H1 (cell line): ENCODE measurements at regions not wholly inside any gene's neighbourhood (a gene's known extent, or its start where the extent isn't known, plus 50 kb on each side); places are given as distances from the start of the nearest gene placed in this dataset.
"Not testable (repeated sequence)": the region's sequence is repeated elsewhere in the genome, so short reads cannot be mapped to it uniquely, and the experiment has no call there.

ENCODE experiments used
- CTCF ChIA-PET: fragments of 300-600 bp; sonication (Branson Sonifier 250); formaldehyde crosslinking; loops from one replicate; lab custom pipeline; 2021; ENCODE audit not compliant: partially characterized antibody; lab: Charles Lee
- POLR2A ChIA-PET: fragments of 300-600 bp; sonication (Branson Sonifier 250); formaldehyde crosslinking; loops from one replicate; lab custom pipeline; 2021; ENCODE audit warnings: inconsistent platforms; ENCODE audit not compliant: partially characterized antibody; lab: Charles Lee
- DNase-seq, 2 experiments: peaks; one replicate each; pipeline versions ENCODE4 v3.0.0 to v3.0.0-alpha.2; 2010 to 2022; ENCODE audit warnings: low spot score in 2 of 2, low read depth in 1 of 2, mixed read lengths in 1 of 2
- FAIRE-seq: peaks from 2 replicates; lab custom pipeline; 2011; peaks lifted over from hg19 to GRCh38; lab: Jason Lieb, UNC
- H2AFZ ChIP-seq: 2 replicates; pipeline ENCODE4 v1.8.1; 2012; ENCODE audit warnings: low read length, inconsistent platforms
- H2AK5ac ChIP-seq: 2 replicates; pipeline ENCODE4 v1.6.1; 2013; ENCODE audit warnings: low read depth, low read length
- H2BK120ac ChIP-seq: replicated peaks from 2 replicates; pipeline ENCODE3; 2013; ENCODE audit warnings: low read depth, low read length, inconsistent platforms
- H2BK12ac ChIP-seq: 2 replicates; pipeline ENCODE4 v1.6.1; 2013; ENCODE audit warnings: low read depth, low read length
- H2BK15ac ChIP-seq: 2 replicates; pipeline ENCODE4 v1.6.1; 2013; ENCODE audit warnings: low read length
- H2BK20ac ChIP-seq: 2 replicates; pipeline ENCODE4 v1.6.1; 2013; ENCODE audit warnings: low read length
- H2BK5ac ChIP-seq: 2 replicates; pipeline ENCODE4 v1.6.1; 2013; ENCODE audit warnings: low read depth, low read length
- H3K14ac ChIP-seq: 2 replicates; pipeline ENCODE4 v1.6.1; 2013; ENCODE audit warnings: inconsistent platforms; ENCODE audit not compliant: insufficient read length
- H3K18ac ChIP-seq: 2 replicates; pipeline ENCODE4 v1.6.1; 2013; ENCODE audit warnings: low read length; ENCODE audit errors: extremely low read depth
- H3K23ac ChIP-seq: 2 replicates; pipeline ENCODE4 v1.6.1; 2013; ENCODE audit warnings: inconsistent platforms; ENCODE audit not compliant: insufficient read length
- H3K23me2 ChIP-seq: 2 replicates; pipeline ENCODE4 v1.6.1; 2013; ENCODE audit warnings: low read depth, low read length
- H3K27ac ChIP-seq: 2 replicates; pipeline ENCODE4 v1.6.1; 2011; ENCODE audit warnings: low read depth, low read length, inconsistent platforms
- H3K27me3 ChIP-seq, 4 experiments: replicated peaks in 1 of 4; 1 replicate in 1 of 4; 2 replicates in 3 of 4; pipeline versions ENCODE4 v1.6.1 to v1.8.1; 2011 to 2013; ENCODE audit warnings: low read length in 3 of 4, mild to moderate bottlenecking in 3 of 4, inconsistent platforms in 2 of 4, mixed read lengths in 2 of 4, moderate library complexity in 1 of 4; ENCODE audit not compliant: control insufficient read depth in 3 of 4, insufficient read depth in 3 of 4; ENCODE audit errors: extremely low read depth in 1 of 4
- H3K36me3 ChIP-seq, 4 experiments: 2 replicates each; pipeline versions ENCODE4 v1.6.1 to v1.8.1; 2011 to 2013; ENCODE audit warnings: mild to moderate bottlenecking in 4 of 4, low read length in 3 of 4, moderate library complexity in 2 of 4, control low read depth in 1 of 4, inconsistent platforms in 1 of 4; ENCODE audit not compliant: insufficient read depth in 4 of 4, control insufficient read depth in 2 of 4
- H3K4ac ChIP-seq: replicated peaks from 2 replicates; pipeline ENCODE3; 2013; ENCODE audit warnings: low read length, low read depth, mixed read lengths, inconsistent platforms; ENCODE audit not compliant: insufficient read length
- H3K4me1 ChIP-seq, 4 experiments: replicated peaks in 1 of 4; 1 replicate in 1 of 4; 2 replicates in 3 of 4; pipeline versions ENCODE4 v1.6.1 to v1.8.1; 2011 to 2013; ENCODE audit warnings: low read length in 3 of 4, inconsistent platforms in 2 of 4, mixed read lengths in 1 of 4; ENCODE audit not compliant: insufficient read depth in 4 of 4, control insufficient read depth in 3 of 4
- H3K4me2 ChIP-seq, 2 experiments: 2 replicates each; pipeline versions ENCODE4 v1.6.1 to v1.8.1; 2011 to 2013; ENCODE audit warnings: low read depth in 2 of 2, low read length in 2 of 2, control low read depth in 1 of 2, inconsistent platforms in 1 of 2, mild to moderate bottlenecking in 1 of 2; ENCODE audit not compliant: insufficient read depth in 1 of 2
- H3K4me3 ChIP-seq, 4 experiments: fragments of 200-600, 300-600 bp in 1 of 4; sonication (generic), shearing (Covaris generic), sonication (Bioruptor Twin) in 1 of 4; 2 replicates each; pipeline versions ENCODE4 v1.5.1 to v1.8.1; 2011 to 2016; ENCODE audit warnings: low read length in 4 of 4, low read depth in 3 of 4, control low read depth in 2 of 4, inconsistent platforms in 2 of 4, mild to moderate bottlenecking in 2 of 4, mixed read lengths in 1 of 4, moderate library complexity in 1 of 4; ENCODE audit not compliant: insufficient read depth in 2 of 4; ENCODE audit errors: extremely low read depth in 1 of 4
- H3K56ac ChIP-seq: replicated peaks from 2 replicates; pipeline ENCODE3; 2013; ENCODE audit warnings: low read depth, mild to moderate bottlenecking, mixed read lengths, low read length, inconsistent platforms; ENCODE audit not compliant: insufficient read length
- H3K79me1 ChIP-seq: 2 replicates; pipeline ENCODE4 v1.6.1; 2013; ENCODE audit warnings: low read depth, low read length, control low read depth
- H3K79me2 ChIP-seq, 2 experiments: 2 replicates each; pipeline versions ENCODE4 v1.6.1 to v1.8.1; 2012 to 2013; ENCODE audit warnings: low read length in 2 of 2, mild to moderate bottlenecking in 2 of 2, inconsistent platforms in 1 of 2; ENCODE audit not compliant: insufficient read depth in 2 of 2, control insufficient read depth in 1 of 2
- H3K9ac ChIP-seq, 4 experiments: replicated peaks in 1 of 4; 1 replicate in 1 of 4; 2 replicates in 3 of 4; pipeline versions ENCODE4 v1.6.1 to v1.8.1; 2011 to 2013; ENCODE audit warnings: low read depth in 3 of 4, low read length in 3 of 4, control low read depth in 2 of 4, mild to moderate bottlenecking in 2 of 4, moderate library complexity in 2 of 4, inconsistent platforms in 1 of 4; ENCODE audit errors: extremely low read depth in 1 of 4
- H3K9me3 ChIP-seq, 2 experiments: 2 replicates each; pipeline versions ENCODE4 v1.6.1 to v1.8.1; 2012 to 2013; ENCODE audit warnings: mild to moderate bottlenecking in 2 of 2, moderate library complexity in 2 of 2, control low read depth in 1 of 2, inconsistent platforms in 1 of 2, low read depth in 1 of 2, low read length in 1 of 2, mixed read lengths in 1 of 2; ENCODE audit not compliant: insufficient read depth in 2 of 2
- H4K20me1 ChIP-seq, 2 experiments: replicated peaks in 1 of 2; 2 replicates each; pipeline versions ENCODE3 to v1.8.1; 2011 to 2013; ENCODE audit warnings: inconsistent platforms in 2 of 2, low read length in 2 of 2, mild to moderate bottlenecking in 1 of 2; ENCODE audit not compliant: insufficient read depth in 2 of 2, control insufficient read depth in 1 of 2
- H4K5ac ChIP-seq: 2 replicates; pipeline ENCODE4 v1.6.1; 2013; ENCODE audit warnings: low read length, low read depth, mixed read lengths, inconsistent platforms; ENCODE audit not compliant: insufficient read length
- H4K8ac ChIP-seq: 2 replicates; pipeline ENCODE4 v1.8.0; 2013; ENCODE audit warnings: mild to moderate bottlenecking, moderate library complexity, low read length, inconsistent platforms; ENCODE audit not compliant: insufficient read depth; ENCODE audit errors: extremely low read depth
- H4K91ac ChIP-seq: replicated peaks from 2 replicates; pipeline ENCODE3; 2013; ENCODE audit warnings: low read length, mixed read lengths, inconsistent platforms; ENCODE audit not compliant: insufficient read length
- ATF3 ChIP-seq: IDR thresholded peaks from 2 replicates; pipeline ENCODE4 v1.6.1; 2011; ENCODE audit warnings: low read depth, mild to moderate bottlenecking, low read length; ENCODE audit not compliant: insufficient read depth
- KDM1A ChIP-seq: fragments of 200-600, 300-600 bp; sonication (generic); IDR thresholded peaks from 2 replicates; pipeline ENCODE4 v1.7.1; 2016; ENCODE audit warnings: mild to moderate bottlenecking, low read length, borderline replicate concordance
- RNF2 ChIP-seq: fragments of 200-900, 300-1000 bp; sonication (generic); IDR thresholded peaks from 2 replicates; pipeline ENCODE4 v1.7.1; 2016; ENCODE audit warnings: borderline replicate concordance, low read depth, mild to moderate bottlenecking, antibody characterized with exemption, low read length; ENCODE audit not compliant: poor library complexity, severe bottlenecking; ENCODE audit errors: missing control alignments
- SP2 ChIP-seq: IDR thresholded peaks from 2 replicates; pipeline ENCODE4 v1.6.1; 2012; ENCODE audit warnings: mild to moderate bottlenecking, low read length, inconsistent platforms
- WGBS, 2 experiments: shearing (Covaris generic) in 1 of 2; methylation state at CpG; one replicate each; pipeline versions ENCODE4 v1.1.6 to v1.1.7; 2013 to 2015; ENCODE audit warnings: low lambda C conversion rate in 2 of 2, mixed read lengths in 2 of 2, inconsistent platforms in 1 of 2, low coverage in 1 of 2, missing lambda C conversion rate in 1 of 2; ENCODE audit not compliant: insufficient replicate concordance in 2 of 2, insufficient coverage in 1 of 2, insufficient read length in 1 of 2; ENCODE audit errors: extremely low coverage in 1 of 2, missing lambda C conversion rate in 1 of 2; 5-methylcytosine and 5-hydroxymethylcytosine counted together

- TF ChIP-seq RNF2: no peak
- no peak for TF ChIP-seq KDM1A
- TF ChIP-seq ATF3: no peak
- no peak for TF ChIP-seq SP2
These were observed 526.4 kb upstream of the LMO3 start (continued) for GRCh38 chr12:17132336-17132735.

GRCh38 chr12:17116538-17116937 lies 510.6 kb upstream of the LMO3 start:
- FAIRE-seq, H2BK15ac ChIP-seq, H4K8ac ChIP-seq, H3K9ac ChIP-seq, H3K79me1 ChIP-seq, H2BK20ac ChIP-seq, H3K36me3 ChIP-seq, H4K5ac ChIP-seq, H2AFZ ChIP-seq, H3K4ac ChIP-seq, H4K91ac ChIP-seq, H3K27ac ChIP-seq, H3K79me2 ChIP-seq, H3K18ac ChIP-seq, H3K27me3 ChIP-seq, H3K23ac ChIP-seq, H2BK12ac ChIP-seq, H3K56ac ChIP-seq, H4K20me1 ChIP-seq, DNase-seq, H3K4me2 ChIP-seq, H3K14ac ChIP-seq, H3K23me2 ChIP-seq, H2AK5ac ChIP-seq, POLR2A ChIA-PET, H2BK5ac ChIP-seq, H3K4me3 ChIP-seq, H2BK120ac ChIP-seq, H3K4me1 ChIP-seq: not testable (repeated sequence)
- 95% methylated on average over 3 of the region's 3 CpGs; no CpG with 5 or more reads in 1 of the 2 experiments for WGBS, 2 experiments
- CTCF ChIA-PET: interaction anchor here (1.7 kb wide), 1 partner anchor 9 kb away, joined by 4 read pairs; no protein-coding TSS in a partner anchor
- peaks cover 10 to 12% of the 10 kb centered on the region in 2 experiments; a peak in 3 of 4 replicates for H3K9me3 ChIP-seq
